GM18858 (cell line): ENCODE measurements at regions not wholly inside any gene's neighbourhood (a gene's known extent, or its start where the extent isn't known, plus 50 kb on each side); places are given as distances from the start of the nearest gene placed in this dataset.
"Not testable (repeated sequence)": the region's sequence is repeated elsewhere in the genome, so short reads cannot be mapped to it uniquely, and the experiment has no call there.

ENCODE experiments used
- ATAC-seq: cut with Tn5 transposase; IDR thresholded peaks from one replicate; pipeline ENCODE4 v1.9.1; 2021; ENCODE audit not compliant: unreplicated experiment

- ATAC-seq: no peak
Observed at GRCh38 chr3:173217127-173217526, 76.1 kb upstream of the SPATA16 start.

DNA sequence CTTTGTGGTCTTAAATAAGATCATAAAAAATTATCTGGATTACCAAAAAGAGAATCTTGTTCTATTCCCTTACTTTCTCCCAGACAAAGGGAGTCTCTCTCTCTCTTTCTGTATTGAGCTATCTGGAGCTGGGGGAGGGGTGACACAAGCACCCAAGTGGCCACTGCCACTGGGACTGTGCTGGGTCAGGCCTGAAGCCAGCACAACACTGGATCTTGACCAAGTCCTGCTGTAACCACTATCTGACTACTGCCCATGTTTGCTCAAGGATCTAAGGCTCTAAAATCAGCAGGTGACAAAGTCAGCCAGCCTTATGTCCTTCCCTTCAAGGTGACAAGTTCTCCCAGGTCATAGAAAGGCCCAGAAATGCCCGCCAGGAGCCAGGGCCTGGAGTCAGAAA lies 75.0 kb upstream of the SPATA16 start:
- no peak for ATAC-seq

DNA sequence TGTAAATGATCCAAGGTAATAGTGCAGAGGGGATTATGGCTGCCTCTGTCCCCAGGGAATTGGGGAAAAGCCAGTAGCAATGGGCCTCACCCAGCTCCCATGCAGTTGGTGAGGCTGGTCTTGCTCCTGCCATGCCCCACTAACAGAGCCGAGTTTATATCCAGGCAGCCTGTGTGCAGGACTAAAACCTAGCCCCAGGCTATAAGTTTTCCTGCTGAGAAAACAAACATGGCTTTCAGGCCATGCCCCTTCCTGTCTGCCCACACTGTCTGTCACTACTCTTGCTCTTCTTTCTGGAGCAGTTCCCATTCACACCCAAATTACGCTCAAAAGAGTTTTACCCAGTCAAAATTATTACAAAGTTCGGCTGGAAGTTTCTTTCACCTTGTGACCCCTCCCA lies 73.5 kb upstream of the SPATA16 start:
- ATAC-seq: no peak

DNA sequence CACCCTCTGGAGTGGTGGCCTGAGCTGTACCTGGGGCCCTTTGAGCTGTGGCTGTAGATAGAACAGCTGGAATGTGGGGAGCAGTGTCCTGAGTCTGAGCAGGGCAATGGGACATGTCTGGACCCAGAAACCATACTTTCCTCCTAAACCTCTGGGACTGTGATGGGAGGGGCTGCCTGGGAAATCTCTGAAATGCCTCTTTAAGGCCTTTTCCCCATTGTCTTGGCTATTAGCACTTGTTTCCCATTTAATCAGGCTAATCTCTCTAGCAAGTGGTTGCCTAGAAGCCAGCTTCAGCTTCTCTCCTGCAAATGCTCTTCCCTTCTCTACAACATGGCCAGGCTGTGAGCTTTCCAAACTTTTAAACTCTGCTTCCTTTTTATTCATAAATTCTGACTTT lies 58.5 kb upstream of the SPATA16 start:
- ATAC-seq: no peak

DNA sequence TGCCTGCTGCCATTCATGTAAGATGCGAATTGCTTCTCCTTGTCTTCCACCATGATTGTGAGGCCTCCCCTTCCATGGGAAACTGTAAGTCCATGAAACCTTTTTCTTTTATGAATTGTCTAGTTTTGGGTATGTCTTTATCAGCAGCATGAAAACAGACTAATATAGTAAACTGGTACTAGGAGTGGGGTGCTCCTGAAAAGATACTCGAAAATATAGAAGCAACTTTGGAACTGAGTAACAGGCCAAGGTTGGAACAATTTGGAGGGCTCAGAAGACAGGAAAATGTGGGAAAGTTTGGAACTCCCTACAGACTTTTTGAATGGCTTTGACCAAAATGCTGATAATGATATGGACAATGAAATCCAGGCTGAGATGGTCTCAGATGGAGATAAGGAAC lies 53.8 kb upstream of the SPATA16 start:
- not testable (repeated sequence) for ATAC-seq

- no peak for ATAC-seq
Observed at GRCh38 chr3:173191611-173192010, 50.6 kb upstream of the SPATA16 start.
